PFSK-1 (cell line): ENCODE measurements at regions not wholly inside any gene's neighbourhood (a gene's known extent, or its start where the extent isn't known, plus 50 kb on each side); places are given as distances from the start of the nearest gene placed in this dataset.

ENCODE experiments used
- FOXP2 ChIP-seq: optimal IDR thresholded peaks from 2 replicates; pipeline ENCODE3; 2011; ENCODE audit warnings: borderline replicate concordance, control low read depth, inconsistent platforms; ENCODE audit not compliant: insufficient read depth; ENCODE audit errors: extremely low read length, extremely low read depth
- POLR2AphosphoS5 ChIP-seq: IDR thresholded peaks from 2 replicates; pipeline ENCODE4 v1.6.1; 2012; ENCODE audit warnings: low read depth, mild to moderate bottlenecking, control low read depth, low read length, moderate library complexity
- SIN3A ChIP-seq: IDR thresholded peaks from 2 replicates; pipeline ENCODE4 v1.6.1; 2012; ENCODE audit warnings: mild to moderate bottlenecking, low read length, moderate library complexity, borderline replicate concordance; ENCODE audit not compliant: insufficient read depth
- TAF1 ChIP-seq: IDR thresholded peaks from 2 replicates; pipeline ENCODE4 v1.6.1; 2012; ENCODE audit warnings: low read length, control low read depth, borderline replicate concordance; ENCODE audit not compliant: insufficient read depth
- TF ChIP-seq, protein P1 (sequence below), 2 experiments: IDR thresholded peaks; 2 replicates each; pipeline versions ENCODE4 v1.6.1 to v1.8.0; 2011 to 2012; ENCODE audit warnings: low read depth in 2 of 2, low read length in 2 of 2, control low read depth in 1 of 2, inconsistent platforms in 1 of 2, mild to moderate bottlenecking in 1 of 2, moderate library complexity in 1 of 2; ENCODE audit not compliant: insufficient read depth in 1 of 2

DNA sequence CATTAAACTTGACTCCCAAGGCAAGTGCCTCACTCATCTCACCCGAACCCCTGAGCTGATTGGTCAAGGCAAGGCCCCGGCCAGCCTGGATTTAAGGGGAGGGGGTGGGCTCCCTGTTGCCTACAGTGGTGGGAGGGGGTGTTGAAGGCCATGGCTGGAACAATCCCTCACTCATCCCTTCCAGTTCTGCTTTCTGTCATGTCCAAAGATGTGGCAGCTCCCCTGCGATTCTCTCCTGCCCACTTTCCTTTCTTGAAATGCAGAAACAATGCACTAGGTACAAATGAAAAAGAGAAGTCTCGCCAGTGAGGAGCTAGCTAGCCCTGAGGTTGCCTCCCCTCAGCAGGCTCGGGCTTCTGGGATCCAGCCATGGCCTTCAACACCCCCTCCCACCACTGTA, 240.9 kb downstream of the SYK start:
- TF ChIP-seq, protein P1, sequence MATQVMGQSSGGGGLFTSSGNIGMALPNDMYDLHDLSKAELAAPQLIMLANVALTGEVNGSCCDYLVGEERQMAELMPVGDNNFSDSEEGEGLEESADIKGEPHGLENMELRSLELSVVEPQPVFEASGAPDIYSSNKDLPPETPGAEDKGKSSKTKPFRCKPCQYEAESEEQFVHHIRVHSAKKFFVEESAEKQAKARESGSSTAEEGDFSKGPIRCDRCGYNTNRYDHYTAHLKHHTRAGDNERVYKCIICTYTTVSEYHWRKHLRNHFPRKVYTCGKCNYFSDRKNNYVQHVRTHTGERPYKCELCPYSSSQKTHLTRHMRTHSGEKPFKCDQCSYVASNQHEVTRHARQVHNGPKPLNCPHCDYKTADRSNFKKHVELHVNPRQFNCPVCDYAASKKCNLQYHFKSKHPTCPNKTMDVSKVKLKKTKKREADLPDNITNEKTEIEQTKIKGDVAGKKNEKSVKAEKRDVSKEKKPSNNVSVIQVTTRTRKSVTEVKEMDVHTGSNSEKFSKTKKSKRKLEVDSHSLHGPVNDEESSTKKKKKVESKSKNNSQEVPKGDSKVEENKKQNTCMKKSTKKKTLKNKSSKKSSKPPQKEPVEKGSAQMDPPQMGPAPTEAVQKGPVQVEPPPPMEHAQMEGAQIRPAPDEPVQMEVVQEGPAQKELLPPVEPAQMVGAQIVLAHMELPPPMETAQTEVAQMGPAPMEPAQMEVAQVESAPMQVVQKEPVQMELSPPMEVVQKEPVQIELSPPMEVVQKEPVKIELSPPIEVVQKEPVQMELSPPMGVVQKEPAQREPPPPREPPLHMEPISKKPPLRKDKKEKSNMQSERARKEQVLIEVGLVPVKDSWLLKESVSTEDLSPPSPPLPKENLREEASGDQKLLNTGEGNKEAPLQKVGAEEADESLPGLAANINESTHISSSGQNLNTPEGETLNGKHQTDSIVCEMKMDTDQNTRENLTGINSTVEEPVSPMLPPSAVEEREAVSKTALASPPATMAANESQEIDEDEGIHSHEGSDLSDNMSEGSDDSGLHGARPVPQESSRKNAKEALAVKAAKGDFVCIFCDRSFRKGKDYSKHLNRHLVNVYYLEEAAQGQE (IDR thresholded peaks at IDR 0.05; ENCODE audit: insufficient read depth in 1 of 2, low read depth in 2 of 2, low read length in 2 of 2): no peak
- TF ChIP-seq FOXP2: no peak

DNA sequence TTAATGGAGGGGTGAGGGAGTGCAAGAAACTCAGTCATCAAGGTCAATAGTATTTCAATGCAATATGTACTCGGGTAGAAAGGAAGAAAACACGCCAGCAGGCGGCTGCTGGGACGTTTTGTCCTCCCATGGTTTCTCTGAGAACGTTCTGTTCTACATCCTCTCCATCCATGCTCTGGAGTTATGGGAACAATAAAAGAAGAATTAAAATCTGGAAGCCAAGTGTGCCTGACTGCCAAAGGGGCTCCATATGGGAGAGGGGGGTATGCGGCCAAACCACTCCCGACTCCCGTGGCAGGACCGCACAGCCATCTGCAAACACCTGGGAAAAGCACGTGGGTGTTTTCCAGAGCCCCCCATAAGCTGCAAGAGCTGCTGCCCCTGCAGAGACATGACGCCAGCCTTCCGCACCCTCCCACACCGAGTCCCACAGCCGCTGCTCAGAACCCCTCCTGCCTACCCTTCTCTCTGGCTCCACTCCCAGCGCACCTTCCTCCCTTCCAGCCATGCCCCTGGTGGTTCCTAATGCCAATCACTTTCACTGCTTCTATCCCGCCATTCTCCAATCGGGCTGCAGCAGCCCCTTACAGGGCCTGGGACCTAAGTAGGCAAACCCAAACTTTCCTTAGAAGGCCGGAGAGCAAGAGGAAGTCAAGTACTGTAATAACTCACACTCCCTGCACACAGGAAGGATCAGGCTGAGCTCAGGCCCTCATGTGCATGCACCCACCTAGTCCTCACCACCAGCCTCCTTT, 241.6 kb downstream of the SYK start:
- TF ChIP-seq, protein P1 (IDR thresholded peaks at IDR 0.05; ENCODE audit: insufficient read depth in 1 of 2, low read depth in 2 of 2, low read length in 2 of 2): no peak
- TF ChIP-seq POLR2AphosphoS5 (no peak), FOXP2 (no peak), TAF1 (no peak)

DNA sequence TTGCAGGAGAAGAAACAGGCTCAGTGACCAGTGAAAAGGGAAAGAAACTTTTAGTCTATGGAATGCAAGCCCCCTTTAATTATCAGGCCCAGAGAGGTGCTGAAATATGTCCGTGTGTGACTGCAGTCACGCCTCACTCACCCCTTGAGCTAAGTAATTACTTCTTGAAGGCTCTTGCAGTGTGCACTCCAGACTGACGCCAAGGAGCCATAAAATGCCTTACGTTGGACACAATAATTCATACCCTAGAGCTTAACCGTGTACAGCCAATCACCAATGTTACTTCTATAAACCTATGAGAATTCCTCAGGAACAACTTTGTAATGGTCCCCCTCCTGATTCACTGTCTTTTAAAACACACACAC, 242.2 kb downstream of the SYK start:
- TF ChIP-seq FOXP2 (no peak), TAF1 (no peak), POLR2AphosphoS5 (no peak), SIN3A (no peak)
- TF ChIP-seq, protein P1 (IDR thresholded peaks at IDR 0.05; ENCODE audit: insufficient read depth in 1 of 2, low read depth in 2 of 2, low read length in 2 of 2): no peak

DNA sequence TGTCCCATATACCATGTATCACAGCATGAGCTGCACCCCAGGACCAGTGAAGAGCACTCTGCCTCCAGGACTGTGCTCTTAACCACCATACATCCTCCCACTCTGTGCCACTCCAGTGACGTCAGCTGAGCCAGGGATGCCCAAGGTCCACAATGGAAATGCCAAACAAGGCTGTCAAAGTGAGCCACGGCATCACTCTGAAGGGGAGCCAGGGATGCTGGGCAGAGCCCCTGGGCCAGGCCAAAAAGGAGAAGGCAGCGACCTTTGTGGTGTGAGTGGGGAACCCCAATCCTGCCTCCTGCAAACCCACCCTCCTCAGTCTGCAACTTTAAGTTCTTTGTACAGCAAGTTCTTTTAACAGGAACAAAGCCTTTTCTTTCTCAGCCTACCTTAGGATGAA, 242.7 kb downstream of the SYK start:
- TF ChIP-seq POLR2AphosphoS5: no peak
- no peak for TF ChIP-seq FOXP2
- TF ChIP-seq, protein P1 (IDR thresholded peaks at IDR 0.05; ENCODE audit: insufficient read depth in 1 of 2, low read depth in 2 of 2, low read length in 2 of 2): no peak
- no peak for TF ChIP-seq TAF1
- no peak for TF ChIP-seq SIN3A

DNA sequence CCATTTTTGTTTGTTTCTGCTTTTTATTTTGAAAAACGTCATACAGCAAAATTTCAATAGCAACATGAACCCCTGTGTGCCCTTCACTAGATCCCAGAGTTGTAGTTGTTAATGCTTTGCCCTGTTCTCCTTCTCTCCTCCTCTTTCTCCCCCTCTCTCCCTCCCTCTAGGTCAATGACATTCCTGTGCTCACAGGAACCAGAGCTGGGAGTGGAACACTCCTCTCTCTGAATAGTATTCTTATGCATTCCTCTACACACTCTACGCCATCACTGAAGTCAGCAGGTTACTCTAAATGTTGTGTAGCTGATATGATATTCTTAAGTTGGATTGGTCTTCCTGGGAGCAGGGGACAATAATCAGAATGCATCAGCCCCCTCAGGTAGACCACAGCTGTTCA, 243.4 kb downstream of the SYK start:
- TF ChIP-seq FOXP2 (no peak), POLR2AphosphoS5 (no peak), TAF1 (no peak), SIN3A (no peak)
- TF ChIP-seq, protein P1 (IDR thresholded peaks at IDR 0.05; ENCODE audit: insufficient read depth in 1 of 2, low read depth in 2 of 2, low read length in 2 of 2): no peak
